GM10248 (cell line): ENCODE measurements at regions not wholly inside any gene's neighbourhood (a gene's known extent, or its start where the extent isn't known, plus 50 kb on each side); places are given as distances from the start of the nearest gene placed in this dataset.

Experiments used
- CTCF ChIA-PET: fragments of 300-600 bp; sonication (Branson Sonifier 250); formaldehyde crosslinking; extraction: SDS; loops from one replicate; lab custom pipeline; 2021; ENCODE audit warnings: antibody characterized with exemption; lab: Yijun Ruan, JAX
- POLR2A ChIA-PET: fragments of 350-650 bp; sonication (Branson Sonifier 250); formaldehyde crosslinking; extraction: SDS; loops from one replicate; lab custom pipeline; 2020; ENCODE audit warnings: antibody characterized with exemption; lab: Yijun Ruan, JAX
- DNase-seq: peaks from one replicate; pipeline ENCODE4 v3.0.0; 2012; ENCODE audit errors: extremely low spot score
- TF ChIP-seq, protein P1 (sequence below): IDR thresholded peaks from 2 replicates; pipeline ENCODE4 v1.5.1; 2012; ENCODE audit warnings: mild to moderate bottlenecking, low read depth; ENCODE audit errors: extremely low read depth, missing control alignments, control extremely low read depth

- TF ChIP-seq, protein P1, sequence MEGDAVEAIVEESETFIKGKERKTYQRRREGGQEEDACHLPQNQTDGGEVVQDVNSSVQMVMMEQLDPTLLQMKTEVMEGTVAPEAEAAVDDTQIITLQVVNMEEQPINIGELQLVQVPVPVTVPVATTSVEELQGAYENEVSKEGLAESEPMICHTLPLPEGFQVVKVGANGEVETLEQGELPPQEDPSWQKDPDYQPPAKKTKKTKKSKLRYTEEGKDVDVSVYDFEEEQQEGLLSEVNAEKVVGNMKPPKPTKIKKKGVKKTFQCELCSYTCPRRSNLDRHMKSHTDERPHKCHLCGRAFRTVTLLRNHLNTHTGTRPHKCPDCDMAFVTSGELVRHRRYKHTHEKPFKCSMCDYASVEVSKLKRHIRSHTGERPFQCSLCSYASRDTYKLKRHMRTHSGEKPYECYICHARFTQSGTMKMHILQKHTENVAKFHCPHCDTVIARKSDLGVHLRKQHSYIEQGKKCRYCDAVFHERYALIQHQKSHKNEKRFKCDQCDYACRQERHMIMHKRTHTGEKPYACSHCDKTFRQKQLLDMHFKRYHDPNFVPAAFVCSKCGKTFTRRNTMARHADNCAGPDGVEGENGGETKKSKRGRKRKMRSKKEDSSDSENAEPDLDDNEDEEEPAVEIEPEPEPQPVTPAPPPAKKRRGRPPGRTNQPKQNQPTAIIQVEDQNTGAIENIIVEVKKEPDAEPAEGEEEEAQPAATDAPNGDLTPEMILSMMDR = no peak
Measured at GRCh38 chr3:22225161-22225560, 474.2 kb upstream of the ZNF385D start.

DNA sequence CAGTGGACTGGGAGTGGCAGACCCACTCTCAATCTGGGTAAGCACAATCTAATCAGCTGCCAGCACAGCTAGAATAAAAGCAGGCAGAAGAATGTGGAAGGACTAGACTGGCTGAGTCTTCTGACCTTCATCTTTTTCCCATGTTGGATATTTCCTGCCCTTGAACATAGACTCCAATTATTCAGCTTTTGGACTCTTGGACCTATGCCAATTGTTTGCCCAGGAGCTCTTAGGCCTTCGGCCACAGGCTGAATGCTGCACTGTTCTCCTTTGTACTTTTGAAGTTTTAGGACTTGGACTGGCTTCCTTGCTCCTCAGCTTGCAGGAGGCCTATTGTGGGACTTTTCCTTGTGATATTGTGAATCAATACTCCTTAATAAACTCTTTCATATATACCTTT lies 477.7 kb upstream of the ZNF385D start:
- TF ChIP-seq, protein P1 = no peak
- CTCF ChIA-PET = no interaction called here
- DNase-seq = no peak
- POLR2A ChIA-PET = no interaction called here

More at GRCh38 chr3:22225161-22225560, 474.2 kb upstream of the ZNF385D start:
- no peak for DNase-seq
- POLR2A ChIA-PET = no interaction called here
- CTCF ChIA-PET = no interaction called here

DNA sequence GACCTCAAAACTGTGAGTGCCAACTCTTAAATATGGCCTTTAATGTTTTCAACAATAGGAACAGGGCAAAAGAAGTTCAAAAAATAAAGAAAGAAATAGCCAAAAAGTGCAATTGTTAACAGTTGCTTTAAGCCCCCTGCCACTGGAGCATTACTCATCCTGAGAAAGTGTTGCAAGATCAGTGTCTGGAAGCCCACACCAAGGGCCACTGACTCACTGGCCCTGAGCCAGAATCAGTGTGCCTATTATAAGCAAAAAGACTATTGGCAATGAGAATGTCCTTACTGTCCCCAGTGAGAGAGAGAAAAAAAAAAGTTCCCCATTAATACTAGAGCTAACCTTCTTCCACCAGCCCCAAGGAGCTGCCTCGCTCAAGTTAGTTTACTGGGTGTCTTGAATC lies 480.1 kb upstream of the ZNF385D start:
- TF ChIP-seq, protein P1 = no peak
- no peak for DNase-seq
- ChIA-PET POLR2A (no interaction called here), CTCF (no interaction called here)

DNA sequence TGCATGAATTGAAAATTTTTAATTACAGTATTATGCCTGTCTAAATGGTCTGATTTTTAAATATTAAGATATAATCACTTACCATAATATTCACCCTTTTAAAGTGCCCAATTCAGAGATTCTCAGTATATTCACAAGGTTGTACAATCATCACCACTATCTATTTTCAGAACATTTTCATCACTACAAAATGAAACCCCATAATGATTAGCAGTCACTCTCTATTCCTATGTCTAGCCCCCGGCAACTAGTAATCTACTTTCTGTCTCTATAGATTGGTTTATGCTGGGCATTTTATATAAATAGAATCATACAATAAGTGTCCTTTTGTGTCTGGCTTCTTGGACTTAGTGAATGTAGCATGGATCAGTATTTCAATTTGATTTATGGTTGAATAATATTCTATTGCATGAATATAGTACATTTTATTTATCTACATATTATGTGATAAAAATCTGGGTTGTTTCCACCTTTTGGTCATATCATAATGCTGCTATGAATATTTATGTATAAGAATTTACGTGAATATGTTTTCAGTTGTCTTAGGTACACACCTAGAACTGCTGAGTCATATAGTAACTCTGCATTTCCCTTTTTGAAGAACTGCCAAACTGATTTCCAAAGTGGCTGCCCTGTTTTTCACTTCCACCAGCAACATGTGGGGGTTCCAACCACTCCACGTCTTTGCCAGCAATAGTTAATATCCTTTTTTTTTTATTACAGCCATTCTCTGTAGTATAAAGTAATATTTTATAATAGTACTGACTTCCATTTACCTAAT lies 485.7 kb upstream of the ZNF385D start:
- DNase-seq = no peak
- ChIA-PET CTCF (no interaction called here), POLR2A (no interaction called here)
- TF ChIP-seq, protein P1 = no peak

DNA sequence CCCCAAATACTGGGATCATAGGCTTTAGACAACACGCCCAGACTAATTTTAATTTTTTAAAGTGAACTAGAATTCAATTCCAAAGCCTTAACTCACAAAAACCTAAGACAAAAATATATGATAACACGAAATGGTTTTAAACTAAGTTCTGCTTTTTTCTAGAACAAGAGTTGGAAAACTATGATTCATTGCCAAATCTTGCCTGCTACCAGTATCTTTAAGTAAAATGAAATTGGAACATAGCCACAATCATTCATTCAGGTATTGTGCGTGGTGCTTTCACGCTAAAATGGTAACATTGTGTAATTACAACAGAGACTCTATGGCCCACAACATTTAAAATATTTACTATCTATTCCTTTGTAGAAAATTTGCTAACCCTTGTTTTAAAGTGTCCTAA lies 488.0 kb upstream of the ZNF385D start:
- ChIA-PET POLR2A (no interaction called here), CTCF (no interaction called here)
- TF ChIP-seq, protein P1 = no peak
- no peak for DNase-seq

DNA sequence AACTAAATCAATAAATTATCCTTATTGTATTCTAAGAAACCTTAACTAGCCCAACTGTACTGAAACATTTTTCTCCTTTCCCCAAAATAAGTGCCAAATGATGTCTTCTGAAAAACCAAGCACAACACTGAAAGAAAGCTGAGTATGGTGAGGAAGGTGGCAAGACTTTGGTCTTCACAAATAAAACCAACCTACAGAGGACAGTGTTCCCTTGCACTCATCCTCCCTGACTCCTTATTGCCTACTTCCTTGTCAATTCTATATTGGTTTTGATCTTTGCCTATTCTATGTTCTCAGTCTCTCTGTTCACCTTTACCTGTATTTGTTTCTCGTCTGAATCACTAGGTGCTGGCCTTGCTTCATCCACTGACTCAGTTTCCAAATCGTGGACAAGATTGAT lies 490.1 kb upstream of the ZNF385D start:
- POLR2A ChIA-PET = no interaction called here
- TF ChIP-seq, protein P1 = no peak
- DNase-seq = no peak
- CTCF ChIA-PET = no interaction called here
